ENCODE measurements at regions not wholly inside any gene's neighbourhood (a gene's known extent, or its start where the extent isn't known, plus 50 kb on each side); places are given as distances from the start of the nearest gene placed in this dataset.

- H3K4me3 ChIP-seq, result no peak overlapping the region
- no peaks in the 10 kb centered on the region for H3K9me3 ChIP-seq
- no peak for DNase-seq (ENCODE audit: low spot score)
- TF ChIP-seq CTCF (IDR thresholded peaks at IDR 0.05), result no peak
- no peaks in the 10 kb centered on the region for H3K4me1 ChIP-seq
- no peak overlapping the region for H3K27ac ChIP-seq
- no peaks in the 10 kb centered on the region for H3K27me3 ChIP-seq
- H3K36me3 ChIP-seq, result no peaks in the 10 kb centered on the region
These were observed 1151.2 kb upstream of the EYS start for GRCh38 chr6:66858196-66858595.

- Histone ChIP-seq H3K36me3 (no peaks in the 10 kb centered on the region), H3K27ac (no peak overlapping the region), H3K4me3 (no peak overlapping the region), H3K4me1 (no peaks in the 10 kb centered on the region), H3K27me3 (no peaks in the 10 kb centered on the region), H3K9me3 (no peaks in the 10 kb centered on the region)
- DNase-seq (ENCODE audit: low spot score), result no peak
- no peak for TF ChIP-seq CTCF (IDR thresholded peaks at IDR 0.05)
These were observed 1147.0 kb upstream of the EYS start for GRCh38 chr6:66854014-66854413.

GRCh38 chr6:66851930-66852329 lies 1144.9 kb upstream of the EYS start:
- H3K4me1 ChIP-seq, result no peaks in the 10 kb centered on the region
- no peak overlapping the region for H3K4me3 ChIP-seq
- no peak overlapping the region for H3K27ac ChIP-seq
- H3K27me3 ChIP-seq, result no peaks in the 10 kb centered on the region
- no peaks in the 10 kb centered on the region for H3K9me3 ChIP-seq
- no peak for DNase-seq (ENCODE audit: low spot score)
- H3K36me3 ChIP-seq, result no peaks in the 10 kb centered on the region
- no peak for TF ChIP-seq CTCF (IDR thresholded peaks at IDR 0.05)

GRCh38 chr6:66849843-66850242 lies 1142.8 kb upstream of the EYS start:
- Histone ChIP-seq H3K36me3 (no peaks in the 10 kb centered on the region), H3K4me1 (no peaks in the 10 kb centered on the region)
- TF ChIP-seq CTCF (IDR thresholded peaks at IDR 0.05), result no peak

GRCh38 chr6:66848244-66848953 lies 1141.4 kb upstream of the EYS start:
- no peaks in the 10 kb centered on the region for H3K4me1 ChIP-seq
- H3K9me3 ChIP-seq, result no peaks in the 10 kb centered on the region
- no peaks in the 10 kb centered on the region for H3K27me3 ChIP-seq
- H3K4me3 ChIP-seq, result no peak overlapping the region
- H3K36me3 ChIP-seq, result no peaks in the 10 kb centered on the region
- no peak for DNase-seq (ENCODE audit: low spot score)
- no peak overlapping the region for H3K27ac ChIP-seq
- no peak for TF ChIP-seq CTCF (IDR thresholded peaks at IDR 0.05)

More at GRCh38 chr6:66849843-66850242, 1142.8 kb upstream of the EYS start:
- H3K27me3 ChIP-seq, result no peaks in the 10 kb centered on the region
- H3K9me3 ChIP-seq, result no peaks in the 10 kb centered on the region
- DNase-seq (ENCODE audit: low spot score), result no peak
- H3K4me3 ChIP-seq, result no peak overlapping the region
- H3K27ac ChIP-seq, result no peak overlapping the region

- Histone ChIP-seq H3K27me3 (no peaks in the 10 kb centered on the region), H3K9me3 (no peaks in the 10 kb centered on the region), H3K4me1 (no peaks in the 10 kb centered on the region), H3K27ac (no peak overlapping the region), H3K36me3 (no peaks in the 10 kb centered on the region), H3K4me3 (no peak overlapping the region)
- DNase-seq (ENCODE audit: low spot score), result no peak
- no peak for TF ChIP-seq CTCF (IDR thresholded peaks at IDR 0.05)
These were observed 1131.7 kb upstream of the EYS start for GRCh38 chr6:66838764-66839163.

Measured in right atrium auricular region (tissue), 2 donors.